ENCODE measurements at regions not wholly inside any gene's neighbourhood (a gene's known extent, or its start where the extent isn't known, plus 50 kb on each side); places are given as distances from the start of the nearest gene placed in this dataset.
A peak's percentile ranks its signal among the peaks of the same experiment; 100 is the strongest.

DNA sequence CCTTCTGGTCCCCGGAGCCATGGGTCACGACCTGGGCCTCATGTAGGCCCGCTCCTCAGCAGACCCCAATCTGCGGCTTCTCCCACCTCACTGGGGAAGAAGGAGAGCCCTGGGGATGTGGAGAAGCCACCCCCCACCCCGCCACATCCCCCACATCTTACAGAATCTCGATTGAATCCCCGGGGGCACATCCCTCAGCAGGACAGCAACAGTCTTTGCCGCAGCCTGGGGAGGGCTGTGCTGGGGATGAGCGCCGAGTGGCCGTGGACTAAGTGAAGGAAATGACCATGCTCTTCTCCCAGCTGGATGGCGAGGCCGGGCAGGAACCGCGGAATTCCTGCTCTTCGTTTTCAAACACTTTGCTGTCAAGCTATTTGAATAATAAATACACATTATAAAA, 169.0 kb upstream of the RTL1 start:
- POLR2A ChIA-PET, result no interaction called here
- Mint-ChIP-seq H3K9me3 (no peaks in the 10 kb centered on the region), H3K27me3 (peaks cover 13% of the 10 kb centered on the region), H3K4me3 (no peak overlapping the region), H3K36me3 (ENCODE audit: low read depth) (no peaks in the 10 kb centered on the region), H3K27ac (no peak overlapping the region), H3K4me1 (ENCODE audit: low read depth) (peaks cover under 1% of the 10 kb centered on the region)
- intact Hi-C loops (cut with micrococcal nuclease), result no loop called here
- DNase-seq, result no peak
- no peak for ATAC-seq
- CTCF ChIA-PET, result no interaction called here
- TF ChIP-seq CTCF (IDR thresholded peaks at IDR 0.05), result no peak

DNA sequence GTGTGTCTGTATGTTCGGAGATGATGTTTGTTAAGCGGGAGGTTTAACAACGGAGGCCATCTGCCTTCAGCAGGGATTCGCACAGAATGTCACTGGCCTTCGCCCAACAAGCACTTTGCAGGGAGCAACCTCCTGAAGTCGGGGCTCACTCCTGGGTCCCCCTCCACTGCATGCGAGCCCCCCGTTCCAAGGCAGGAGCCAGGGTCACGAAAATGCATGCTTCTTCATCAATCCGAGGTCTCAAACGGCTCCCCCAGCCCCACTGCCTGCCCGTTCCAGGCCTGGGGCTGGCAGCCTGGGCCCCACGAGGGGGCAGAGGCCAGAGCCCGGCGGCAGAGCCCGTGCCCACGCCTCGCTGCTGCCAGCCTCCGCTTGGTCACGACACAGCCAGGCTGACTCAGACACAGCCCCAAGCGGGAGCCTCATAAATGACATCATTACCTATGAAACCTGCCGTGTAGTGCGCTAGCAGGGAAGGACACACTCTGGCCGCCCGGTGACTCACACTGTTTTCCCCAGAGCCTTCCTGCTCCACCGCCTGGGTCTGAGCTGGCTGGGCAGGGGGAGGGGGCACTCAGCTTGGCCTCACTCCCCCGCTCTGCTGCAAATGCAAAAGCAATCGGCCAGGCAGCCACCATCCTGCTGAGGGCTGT, 169.5 kb upstream of the RTL1 start:
- no peak for TF ChIP-seq CTCF (IDR thresholded peaks at IDR 0.05)
- Mint-ChIP-seq H3K27ac (no peak overlapping the region), H3K4me3 (no peak overlapping the region), H3K4me1 (ENCODE audit: low read depth) (peaks cover 2% of the 10 kb centered on the region), H3K36me3 (ENCODE audit: low read depth) (no peaks in the 10 kb centered on the region), H3K27me3 (peaks cover 16% of the 10 kb centered on the region), H3K9me3 (no peaks in the 10 kb centered on the region)
- ATAC-seq (peak; percentile 58), DNase-seq (peak; percentile 44)
- CTCF ChIA-PET, result no interaction called here
- intact Hi-C loops (cut with micrococcal nuclease), result no loop called here
- POLR2A ChIA-PET, result no interaction called here

GRCh38 chr14:101073598-101073965, 170.1 kb upstream of the RTL1 start:
- H3K27me3 Mint-ChIP-seq, result peaks cover 20% of the 10 kb centered on the region
- H3K9me3 Mint-ChIP-seq, result no peaks in the 10 kb centered on the region
- H3K4me3 Mint-ChIP-seq, result no peak overlapping the region
- POLR2A ChIA-PET, result no interaction called here
- H3K4me1 Mint-ChIP-seq (ENCODE audit: low read depth), result peaks cover 2% of the 10 kb centered on the region
- no peak overlapping the region for H3K27ac Mint-ChIP-seq
- intact Hi-C loops (cut with micrococcal nuclease), result no loop called here
- ATAC-seq (no peak), DNase-seq (no peak)
- TF ChIP-seq CTCF (IDR thresholded peaks at IDR 0.05), result no peak
- H3K36me3 Mint-ChIP-seq (ENCODE audit: low read depth), result no peaks in the 10 kb centered on the region
- CTCF ChIA-PET, result no interaction called here

DNA sequence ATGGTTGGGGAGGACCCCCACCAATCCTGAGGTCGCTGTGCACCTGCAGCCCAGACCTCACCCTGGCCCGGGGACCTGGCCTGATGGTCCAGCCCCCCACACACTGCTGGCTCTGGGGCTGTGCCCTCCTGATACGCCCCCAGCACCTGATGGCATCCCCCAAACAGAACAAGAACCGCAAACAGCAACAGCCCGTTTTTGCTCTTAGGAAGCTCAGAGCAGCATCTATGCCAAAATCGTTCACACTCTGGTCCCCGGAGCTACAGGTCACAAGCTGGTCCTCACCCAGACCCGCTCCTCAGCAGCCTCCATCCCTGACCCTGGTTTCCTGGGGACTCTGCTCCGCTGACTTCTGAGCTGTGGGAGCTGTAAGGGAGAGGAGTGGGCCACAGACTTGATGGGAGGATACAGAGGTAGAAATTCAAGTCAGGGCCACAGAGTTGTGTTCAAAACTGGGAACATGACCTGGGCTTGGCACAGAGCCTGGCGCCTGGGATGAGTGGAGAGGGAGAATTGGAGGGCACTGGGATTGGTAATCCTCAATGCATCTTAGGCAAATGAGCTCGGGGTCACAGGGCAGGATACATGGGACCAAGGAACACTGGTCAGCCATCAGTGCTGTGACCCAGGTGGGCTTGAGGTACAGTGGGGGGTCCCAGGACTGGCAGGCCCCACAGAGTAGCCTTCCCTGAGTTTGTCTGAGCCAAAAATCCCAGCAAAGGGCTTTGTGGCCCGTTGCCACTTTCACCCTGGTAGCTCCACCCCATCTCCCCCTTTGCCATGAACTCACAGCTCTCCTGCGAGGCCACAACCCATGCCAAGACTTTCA, 170.9 kb upstream of the RTL1 start:
- no peak for DNase-seq
- ATAC-seq, result no peak
- intact Hi-C loops (cut with micrococcal nuclease), result no loop called here
- Mint-ChIP-seq H3K4me1 (ENCODE audit: low read depth) (peaks cover 2% of the 10 kb centered on the region), H3K27ac (no peak overlapping the region), H3K9me3 (no peaks in the 10 kb centered on the region), H3K4me3 (no peak overlapping the region), H3K27me3 (peaks cover 22% of the 10 kb centered on the region), H3K36me3 (ENCODE audit: low read depth) (no peaks in the 10 kb centered on the region)
- no peak for TF ChIP-seq CTCF (IDR thresholded peaks at IDR 0.05)
- CTCF ChIA-PET, result no interaction called here
- POLR2A ChIA-PET, result no interaction called here

- ATAC-seq (peak; percentile 62), DNase-seq (peak; percentile 23)
- Mint-ChIP-seq H3K27me3 (peaks cover 24% of the 10 kb centered on the region), H3K27ac (no peak overlapping the region), H3K4me3 (no peak overlapping the region), H3K4me1 (ENCODE audit: low read depth) (peaks cover 2% of the 10 kb centered on the region), H3K9me3 (no peaks in the 10 kb centered on the region), H3K36me3 (ENCODE audit: low read depth) (no peaks in the 10 kb centered on the region)
- TF ChIP-seq CTCF (IDR thresholded peaks at IDR 0.05), result no peak
- ChIA-PET POLR2A (no interaction called here), CTCF (no interaction called here)
- intact Hi-C loops (cut with micrococcal nuclease), result no loop called here
Measured at GRCh38 chr14:101075025-101075800, 171.7 kb upstream of the RTL1 start.
